Smooth muscle cell (in vitro differentiated cells): ENCODE measurements at regions not wholly inside any gene's neighbourhood (a gene's known extent, or its start where the extent isn't known, plus 50 kb on each side); places are given as distances from the start of the nearest gene placed in this dataset.

Experiments
- DNase-seq: peaks from one replicate; lab custom pipeline; 2025; ENCODE audit not compliant: unreplicated experiment; lab: John Stamatoyannopoulos, UW
- H2AFZ ChIP-seq: fragments of 200-600 bp; sonication (generic); 2 replicates; pipeline ENCODE4 v1.6.0; 2016; ENCODE audit warnings: antibody characterized with exemption, low read depth, mild to moderate bottlenecking
- H3F3A ChIP-seq: fragments of 200-600 bp; sonication (generic); 2 replicates; pipeline ENCODE4 v1.6.0; 2017; ENCODE audit warnings: antibody characterized with exemption, low read depth
- H3K27ac ChIP-seq: fragments of 200-600 bp; sonication (generic); 2 replicates; pipeline ENCODE4 v1.5.1; 2016; ENCODE audit warnings: low read depth, mild to moderate bottlenecking
- H3K27me3 ChIP-seq: fragments of 200-600 bp; sonication (generic); 2 replicates; pipeline ENCODE4 v1.6.1; 2016; ENCODE audit warnings: low read depth, mild to moderate bottlenecking
- H3K36me3 ChIP-seq: fragments of 200-600 bp; sonication (generic); 2 replicates; pipeline ENCODE4 v1.5.1; 2016; ENCODE audit warnings: low read depth
- H3K4me1 ChIP-seq: fragments of 200-600 bp; sonication (generic); 2 replicates; pipeline ENCODE4 v1.5.1; 2016; ENCODE audit warnings: low read depth
- H3K4me2 ChIP-seq: fragments of 200-600 bp; sonication (generic); 2 replicates; pipeline ENCODE4 v1.6.0; 2016; ENCODE audit warnings: mild to moderate bottlenecking
- H3K4me3 ChIP-seq: fragments of 200-600 bp; sonication (generic); 2 replicates; pipeline ENCODE4 v1.5.1; 2016; ENCODE audit warnings: mild to moderate bottlenecking
- H3K79me2 ChIP-seq: fragments of 200-600 bp; sonication (generic); 2 replicates; pipeline ENCODE4 v1.6.0; 2016; ENCODE audit warnings: low read depth, mild to moderate bottlenecking
- H3K9ac ChIP-seq: fragments of 200-600 bp; sonication (generic); 2 replicates; pipeline ENCODE4 v1.6.0; 2016; ENCODE audit warnings: low read depth
- H3K9me3 ChIP-seq: fragments of 200-600 bp; sonication (generic); replicated peaks from 2 replicates; pipeline ENCODE4 v1.5.1; 2016; ENCODE audit warnings: low read depth
- H4K20me1 ChIP-seq: fragments of 200-600 bp; sonication (generic); 2 replicates; pipeline ENCODE4 v1.6.0; 2016; ENCODE audit warnings: low read depth
- WGBS: methylation state at CpG from one replicate; pipeline ENCODE4 v1.1.7; 2016; ENCODE audit warnings: low lambda C conversion rate; 5-methylcytosine and 5-hydroxymethylcytosine counted together
- TF ChIP-seq, protein P1 (sequence below): fragments of 200-600 bp; sonication (generic); IDR thresholded peaks from 2 replicates; pipeline ENCODE4 v1.5.1; 2017; ENCODE audit warnings: borderline replicate concordance, mild to moderate bottlenecking, antibody characterized with exemption; ENCODE audit not compliant: insufficient read depth, poor library complexity, severe bottlenecking

DNA sequence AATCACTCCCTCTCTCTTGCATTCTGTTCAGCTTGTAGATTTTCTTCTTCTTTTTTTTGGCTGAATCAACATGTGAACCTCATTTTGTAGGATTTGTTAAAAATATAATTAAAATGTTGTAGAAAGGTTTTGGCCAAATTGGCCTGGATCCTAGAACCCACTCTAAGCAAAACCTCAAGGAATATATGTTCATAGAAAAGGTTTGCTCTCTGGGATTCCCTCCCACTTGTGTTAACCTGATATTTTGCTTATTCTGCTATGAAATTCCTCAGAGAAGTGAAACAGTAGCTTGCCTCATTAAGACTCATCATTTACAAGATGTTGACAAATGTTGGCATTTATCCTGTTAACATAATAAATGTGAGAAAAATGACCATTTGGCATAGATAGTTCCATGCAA lies 456.7 kb downstream of the TMEM182 start:
- Histone ChIP-seq H3K27ac (no peak overlapping the region), H4K20me1 (no peaks in the 10 kb centered on the region), H3K79me2 (no peaks in the 10 kb centered on the region), H3K36me3 (no peaks in the 10 kb centered on the region), H3F3A (no peaks in the 10 kb centered on the region), H3K4me3 (no peak overlapping the region), H3K4me1 (no peaks in the 10 kb centered on the region), H3K9me3 (no peaks in the 10 kb centered on the region), H2AFZ (no peak overlapping the region), H3K9ac (no peak overlapping the region), H3K27me3 (no peaks in the 10 kb centered on the region), H3K4me2 (no peak overlapping the region)
- TF ChIP-seq, protein P1, sequence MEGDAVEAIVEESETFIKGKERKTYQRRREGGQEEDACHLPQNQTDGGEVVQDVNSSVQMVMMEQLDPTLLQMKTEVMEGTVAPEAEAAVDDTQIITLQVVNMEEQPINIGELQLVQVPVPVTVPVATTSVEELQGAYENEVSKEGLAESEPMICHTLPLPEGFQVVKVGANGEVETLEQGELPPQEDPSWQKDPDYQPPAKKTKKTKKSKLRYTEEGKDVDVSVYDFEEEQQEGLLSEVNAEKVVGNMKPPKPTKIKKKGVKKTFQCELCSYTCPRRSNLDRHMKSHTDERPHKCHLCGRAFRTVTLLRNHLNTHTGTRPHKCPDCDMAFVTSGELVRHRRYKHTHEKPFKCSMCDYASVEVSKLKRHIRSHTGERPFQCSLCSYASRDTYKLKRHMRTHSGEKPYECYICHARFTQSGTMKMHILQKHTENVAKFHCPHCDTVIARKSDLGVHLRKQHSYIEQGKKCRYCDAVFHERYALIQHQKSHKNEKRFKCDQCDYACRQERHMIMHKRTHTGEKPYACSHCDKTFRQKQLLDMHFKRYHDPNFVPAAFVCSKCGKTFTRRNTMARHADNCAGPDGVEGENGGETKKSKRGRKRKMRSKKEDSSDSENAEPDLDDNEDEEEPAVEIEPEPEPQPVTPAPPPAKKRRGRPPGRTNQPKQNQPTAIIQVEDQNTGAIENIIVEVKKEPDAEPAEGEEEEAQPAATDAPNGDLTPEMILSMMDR = no peak
- DNase-seq = no peak

DNA sequence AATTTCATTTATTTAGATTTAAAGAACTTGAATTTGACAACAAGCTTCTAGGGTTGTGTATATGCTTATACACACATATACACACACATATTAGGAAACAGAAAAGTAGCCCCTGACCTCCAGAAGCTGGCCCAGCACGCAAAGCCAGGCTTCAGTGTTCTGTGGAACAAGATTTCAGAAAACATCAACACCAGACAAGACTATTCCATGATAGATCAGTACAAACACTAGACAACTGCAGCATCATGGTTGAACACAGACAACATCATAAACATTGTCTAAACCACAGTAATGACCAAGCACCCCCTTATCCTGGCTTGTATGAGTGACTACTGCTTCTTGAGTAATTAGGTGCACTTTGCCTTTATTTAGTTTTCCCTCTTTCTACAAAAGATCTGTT lies 457.6 kb downstream of the TMEM182 start:
- Histone ChIP-seq H3K27ac (no peak overlapping the region), H3K4me1 (no peaks in the 10 kb centered on the region), H3K27me3 (no peaks in the 10 kb centered on the region), H2AFZ (no peak overlapping the region), H4K20me1 (no peaks in the 10 kb centered on the region), H3K9ac (no peak overlapping the region), H3K36me3 (no peaks in the 10 kb centered on the region), H3K9me3 (no peaks in the 10 kb centered on the region), H3F3A (no peaks in the 10 kb centered on the region), H3K4me3 (no peak overlapping the region), H3K79me2 (no peaks in the 10 kb centered on the region), H3K4me2 (no peak overlapping the region)
- TF ChIP-seq, protein P1 = no peak
- no peak for DNase-seq
- 100% methylated on average over 1 of the region's 1 CpG for WGBS

DNA sequence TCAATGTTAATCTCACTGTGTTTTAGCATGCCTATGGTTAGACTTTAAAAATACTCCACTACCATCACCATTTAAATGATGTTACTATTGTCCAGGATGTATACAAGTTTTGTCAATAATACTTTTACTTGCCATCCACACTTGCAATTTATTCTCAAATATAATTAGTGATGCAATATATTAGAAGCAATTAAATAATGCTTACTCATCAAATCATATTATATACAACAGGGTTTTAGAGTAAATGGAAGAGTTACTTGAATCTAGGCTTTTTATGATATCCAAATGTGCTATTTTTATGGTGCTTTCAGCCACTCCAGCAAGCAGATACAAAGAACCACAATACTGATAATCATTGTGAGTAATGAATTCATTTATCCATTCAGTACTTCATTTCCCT lies 461.1 kb downstream of the TMEM182 start:
- H3F3A ChIP-seq = no peaks in the 10 kb centered on the region
- H3K27me3 ChIP-seq = no peaks in the 10 kb centered on the region
- H3K36me3 ChIP-seq = no peaks in the 10 kb centered on the region
- no peaks in the 10 kb centered on the region for H3K4me1 ChIP-seq
- no peak for DNase-seq
- H3K27ac ChIP-seq = no peak overlapping the region
- no peaks in the 10 kb centered on the region for H3K79me2 ChIP-seq
- H3K9me3 ChIP-seq = no peaks in the 10 kb centered on the region
- H4K20me1 ChIP-seq = no peaks in the 10 kb centered on the region
- no peak overlapping the region for H3K4me2 ChIP-seq
- no peak overlapping the region for H3K4me3 ChIP-seq
- TF ChIP-seq, protein P1 = no peak
- no peak overlapping the region for H2AFZ ChIP-seq
- H3K9ac ChIP-seq = no peak overlapping the region

DNA sequence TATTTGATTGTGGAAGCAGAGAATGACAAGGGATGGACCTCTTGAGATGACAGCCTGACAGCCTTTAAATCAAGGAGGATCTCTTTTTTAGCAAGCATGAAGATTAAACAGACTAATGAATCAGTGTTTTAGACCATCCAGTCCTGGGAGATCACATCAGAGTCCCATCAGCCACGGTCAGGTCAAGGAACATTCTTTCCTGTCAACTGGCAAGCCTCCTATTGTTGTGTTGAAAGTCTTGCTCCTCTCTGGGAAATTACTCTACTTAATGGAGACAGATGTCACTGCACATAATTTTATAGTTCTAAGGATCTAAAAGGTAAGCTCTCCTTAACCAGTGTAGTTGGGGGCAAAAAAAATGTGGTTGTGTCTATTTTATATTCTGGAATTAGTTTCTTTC lies 469.0 kb downstream of the TMEM182 start:
- H2AFZ ChIP-seq = no peak overlapping the region
- H3K79me2 ChIP-seq = no peaks in the 10 kb centered on the region
- H3K4me1 ChIP-seq = no peaks in the 10 kb centered on the region
- H3K27ac ChIP-seq = no peak overlapping the region
- H3F3A ChIP-seq = no peaks in the 10 kb centered on the region
- DNase-seq = no peak
- WGBS = 68% methylated on average over 1 of the region's 1 CpG
- no peaks in the 10 kb centered on the region for H4K20me1 ChIP-seq
- H3K4me2 ChIP-seq = no peak overlapping the region
- H3K27me3 ChIP-seq = no peaks in the 10 kb centered on the region
- no peaks in the 10 kb centered on the region for H3K9me3 ChIP-seq
- no peak overlapping the region for H3K9ac ChIP-seq
- TF ChIP-seq, protein P1 = no peak
- H3K36me3 ChIP-seq = no peaks in the 10 kb centered on the region
- no peak overlapping the region for H3K4me3 ChIP-seq
